Nephron (organoid): ENCODE measurements at regions not wholly inside any gene's neighbourhood (a gene's known extent, or its start where the extent isn't known, plus 50 kb on each side); places are given as distances from the start of the nearest gene placed in this dataset.

Experiments used
- H3K27ac Mint-ChIP-seq, 3 experiments: 2 replicates each; pipeline ENCODE4 v1.8.0; 2020; ENCODE audit warnings: mixed read lengths in 3 of 3, mild to moderate bottlenecking in 2 of 3, moderate library complexity in 1 of 3
- H3K27me3 Mint-ChIP-seq: 2 replicates; pipeline ENCODE4 v1.8.0; 2021; ENCODE audit warnings: low read depth, mild to moderate bottlenecking, moderate library complexity, mixed read lengths
- H3K36me3 Mint-ChIP-seq: 2 replicates; pipeline ENCODE4 v1.8.0; 2020; ENCODE audit warnings: low read depth, mixed read lengths
- H3K4me1 Mint-ChIP-seq: 2 replicates; pipeline ENCODE4 v1.8.0; 2020; ENCODE audit warnings: mixed read lengths
- H3K4me3 Mint-ChIP-seq, 3 experiments: 2 replicates each; pipeline ENCODE4 v1.8.0; 2020; ENCODE audit warnings: mild to moderate bottlenecking in 3 of 3, mixed read lengths in 3 of 3, moderate library complexity in 2 of 3
- H3K9me3 Mint-ChIP-seq: 2 replicates; pipeline ENCODE4 v1.8.0; 2020; ENCODE audit warnings: mixed read lengths
- TF ChIP-seq, protein P1 (sequence below), 3 experiments: fragments of 200-600 bp; sonication (generic); IDR thresholded peaks; one replicate each; pipeline ENCODE4 v1.5.0; 2021; ENCODE audit warnings: antibody characterized with exemption in 3 of 3; ENCODE audit not compliant: unreplicated experiment in 3 of 3

DNA sequence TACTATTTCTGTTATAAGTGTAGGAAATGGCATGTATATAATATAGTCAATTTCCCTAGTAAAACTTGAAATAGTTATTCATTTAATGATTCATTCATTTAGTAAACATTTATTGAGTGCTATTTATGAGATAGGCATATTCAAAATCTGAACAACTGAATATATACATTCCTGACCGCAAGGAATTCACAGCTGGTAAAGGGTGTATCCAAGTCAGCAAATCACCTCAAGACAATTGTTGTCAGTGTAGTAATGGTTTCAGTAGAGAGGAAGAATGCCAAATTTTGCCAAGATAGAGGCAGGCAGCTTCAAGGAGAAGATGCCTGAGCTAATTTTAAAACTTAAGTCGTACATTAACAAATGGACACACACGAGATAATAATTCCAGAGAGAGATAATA, 89.8 kb upstream of the CHST9 start:
- H3K4me1 Mint-ChIP-seq, result no peaks in the 10 kb centered on the region
- H3K36me3 Mint-ChIP-seq, result no peaks in the 10 kb centered on the region
- H3K9me3 Mint-ChIP-seq, result peaks cover 6% of the 10 kb centered on the region
- H3K4me3 Mint-ChIP-seq, result no peak overlapping the region
- TF ChIP-seq, protein P1, sequence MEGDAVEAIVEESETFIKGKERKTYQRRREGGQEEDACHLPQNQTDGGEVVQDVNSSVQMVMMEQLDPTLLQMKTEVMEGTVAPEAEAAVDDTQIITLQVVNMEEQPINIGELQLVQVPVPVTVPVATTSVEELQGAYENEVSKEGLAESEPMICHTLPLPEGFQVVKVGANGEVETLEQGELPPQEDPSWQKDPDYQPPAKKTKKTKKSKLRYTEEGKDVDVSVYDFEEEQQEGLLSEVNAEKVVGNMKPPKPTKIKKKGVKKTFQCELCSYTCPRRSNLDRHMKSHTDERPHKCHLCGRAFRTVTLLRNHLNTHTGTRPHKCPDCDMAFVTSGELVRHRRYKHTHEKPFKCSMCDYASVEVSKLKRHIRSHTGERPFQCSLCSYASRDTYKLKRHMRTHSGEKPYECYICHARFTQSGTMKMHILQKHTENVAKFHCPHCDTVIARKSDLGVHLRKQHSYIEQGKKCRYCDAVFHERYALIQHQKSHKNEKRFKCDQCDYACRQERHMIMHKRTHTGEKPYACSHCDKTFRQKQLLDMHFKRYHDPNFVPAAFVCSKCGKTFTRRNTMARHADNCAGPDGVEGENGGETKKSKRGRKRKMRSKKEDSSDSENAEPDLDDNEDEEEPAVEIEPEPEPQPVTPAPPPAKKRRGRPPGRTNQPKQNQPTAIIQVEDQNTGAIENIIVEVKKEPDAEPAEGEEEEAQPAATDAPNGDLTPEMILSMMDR (IDR thresholded peaks at IDR 0.05; ENCODE audit: unreplicated experiment in 3 of 3), result no peak
- no peaks in the 10 kb centered on the region for H3K27me3 Mint-ChIP-seq
- no peak overlapping the region for H3K27ac Mint-ChIP-seq

DNA sequence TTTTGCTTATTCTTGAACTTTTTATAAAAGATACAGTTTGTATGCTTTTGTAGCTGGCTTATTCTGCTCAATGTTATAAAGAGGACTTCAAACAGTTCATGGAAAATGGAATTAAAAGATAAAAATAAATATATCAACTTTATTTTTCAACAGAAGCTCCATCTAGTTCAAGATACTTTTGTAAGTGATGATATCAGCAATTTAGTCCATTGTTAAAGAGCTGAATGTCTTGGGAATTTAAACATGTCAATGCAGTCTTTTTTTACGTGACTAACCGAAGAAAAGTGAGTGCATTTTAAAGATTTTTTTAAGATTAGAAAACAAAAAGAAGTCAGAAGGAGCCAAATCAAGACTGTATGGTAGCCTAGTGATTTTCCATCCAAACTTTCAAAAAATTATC, 85.4 kb upstream of the CHST9 start:
- H3K9me3 Mint-ChIP-seq, result peaks cover 3% of the 10 kb centered on the region

DNA sequence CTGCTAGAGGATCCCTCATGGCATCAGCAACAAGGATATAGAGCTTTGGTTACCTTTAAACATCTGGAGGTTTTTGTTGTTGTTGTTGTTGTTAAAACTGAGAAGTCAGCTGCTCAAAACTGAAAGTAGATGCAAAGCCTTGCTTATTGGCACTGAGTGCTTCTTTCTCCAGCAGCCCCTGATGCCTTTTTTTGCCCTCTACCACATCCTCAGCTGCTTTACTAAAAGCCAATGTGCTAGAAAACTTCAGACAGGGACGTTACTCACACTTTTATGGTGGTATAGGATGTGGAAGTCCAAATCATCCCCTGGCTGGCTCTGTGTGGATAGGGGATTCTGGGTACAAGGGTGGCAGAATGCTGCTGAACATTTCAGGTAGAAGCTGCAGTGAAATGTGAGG, 78.3 kb upstream of the CHST9 start:
- peaks cover 8% of the 10 kb centered on the region for H3K36me3 Mint-ChIP-seq
- H3K27me3 Mint-ChIP-seq, result no peaks in the 10 kb centered on the region
- no peak overlapping the region for H3K27ac Mint-ChIP-seq
- peaks cover 33% of the 10 kb centered on the region for H3K9me3 Mint-ChIP-seq
- TF ChIP-seq, protein P1 (IDR thresholded peaks at IDR 0.05; ENCODE audit: unreplicated experiment in 3 of 3), result no peak
- no peaks in the 10 kb centered on the region for H3K4me1 Mint-ChIP-seq
- H3K4me3 Mint-ChIP-seq, result no peak overlapping the region

More for the DNA sequence above, 85.4 kb upstream of the CHST9 start:
- Mint-ChIP-seq H3K27ac (no peak overlapping the region), H3K4me1 (no peaks in the 10 kb centered on the region), H3K4me3 (no peak overlapping the region), H3K27me3 (no peaks in the 10 kb centered on the region), H3K36me3 (no peaks in the 10 kb centered on the region)
- TF ChIP-seq, protein P1 (IDR thresholded peaks at IDR 0.05; ENCODE audit: unreplicated experiment in 3 of 3), result no peak

DNA sequence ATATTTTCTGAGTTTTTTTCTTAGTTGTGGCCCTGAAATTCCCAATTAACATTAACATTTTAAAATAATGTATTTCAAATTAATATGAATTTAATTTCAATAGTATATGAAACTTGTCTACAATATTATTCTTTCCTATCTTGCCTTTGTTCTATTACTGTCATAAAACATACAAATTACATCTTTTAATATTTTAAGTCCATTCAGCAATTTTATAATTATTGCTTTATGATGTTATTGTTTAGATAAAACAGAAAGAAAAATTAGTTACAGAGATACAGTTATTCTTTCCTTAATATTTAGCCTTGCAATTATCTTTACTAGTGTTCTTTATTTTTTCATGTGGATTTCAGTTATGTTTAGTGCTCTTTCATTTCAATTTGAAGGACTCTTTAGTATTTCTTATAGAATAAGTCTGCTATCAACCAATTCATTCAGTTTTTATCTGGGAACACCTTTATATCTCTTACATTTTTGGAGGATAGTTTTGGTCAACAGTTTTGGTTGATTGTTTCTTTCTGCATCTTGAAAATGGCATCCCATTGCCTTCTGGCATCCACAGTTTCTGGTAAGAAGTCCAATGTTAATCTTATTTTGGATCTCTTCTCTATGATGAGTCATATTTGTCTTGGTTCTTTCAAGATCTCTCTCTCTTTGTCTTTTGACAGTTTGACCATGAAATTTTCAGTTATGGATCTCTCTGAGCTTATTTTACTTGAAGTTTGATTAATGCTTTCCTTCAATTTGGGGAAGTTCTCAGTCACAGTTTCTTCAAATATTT, 76.9 kb upstream of the CHST9 start:
- Mint-ChIP-seq H3K27ac (no peak overlapping the region), H3K9me3 (peaks cover 33% of the 10 kb centered on the region), H3K27me3 (no peaks in the 10 kb centered on the region), H3K4me3 (no peak overlapping the region), H3K36me3 (peaks cover 8% of the 10 kb centered on the region), H3K4me1 (no peaks in the 10 kb centered on the region)
- TF ChIP-seq, protein P1 (IDR thresholded peaks at IDR 0.05; ENCODE audit: unreplicated experiment in 3 of 3), result no peak

DNA sequence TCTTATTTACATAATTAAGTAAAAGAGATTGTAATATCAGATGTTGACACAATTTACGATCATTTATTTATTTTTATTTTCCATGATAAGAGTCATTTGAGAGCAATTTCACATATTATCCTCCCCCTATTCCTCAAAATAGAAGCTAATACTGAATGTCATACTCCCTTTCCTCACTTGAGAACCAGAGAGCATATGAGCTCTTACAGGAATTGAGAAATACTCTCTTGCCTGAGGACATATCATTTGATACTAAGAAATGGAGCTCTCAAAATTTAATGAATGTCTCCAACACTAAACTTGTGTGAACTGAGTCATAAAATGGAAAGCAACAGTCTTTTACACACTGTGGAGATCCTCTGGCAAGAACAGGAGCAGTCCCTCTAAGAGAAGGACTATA, 68.5 kb upstream of the CHST9 start:
- Mint-ChIP-seq H3K27me3 (no peaks in the 10 kb centered on the region), H3K4me3 (no peak overlapping the region), H3K36me3 (no peaks in the 10 kb centered on the region), H3K4me1 (no peaks in the 10 kb centered on the region), H3K9me3 (peaks cover under 1% of the 10 kb centered on the region), H3K27ac (no peak overlapping the region)
- TF ChIP-seq, protein P1 (IDR thresholded peaks at IDR 0.05; ENCODE audit: unreplicated experiment in 3 of 3), result no peak

DNA sequence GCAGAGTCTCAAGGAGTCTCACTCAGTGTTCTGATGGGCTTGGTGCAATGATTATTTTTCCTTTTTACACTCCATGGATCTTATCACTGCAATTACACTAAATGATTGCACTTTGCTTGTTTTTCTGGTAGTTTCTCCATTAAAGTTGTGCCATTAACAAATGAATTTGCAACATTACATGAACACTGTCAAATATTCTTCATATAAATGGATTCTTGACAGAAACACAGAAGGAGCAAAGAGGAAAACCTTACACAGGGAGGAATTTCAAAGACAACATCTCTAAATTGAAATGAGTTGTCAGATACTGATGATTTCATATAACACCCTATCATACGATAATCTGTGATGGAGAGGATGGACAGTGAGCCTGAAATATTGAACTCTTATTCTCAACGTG, 65.4 kb upstream of the CHST9 start:
- H3K9me3 Mint-ChIP-seq, result no peaks in the 10 kb centered on the region
- TF ChIP-seq, protein P1 (IDR thresholded peaks at IDR 0.05; ENCODE audit: unreplicated experiment in 3 of 3), result no peak
- no peak overlapping the region for H3K27ac Mint-ChIP-seq
- no peaks in the 10 kb centered on the region for H3K4me1 Mint-ChIP-seq
- H3K36me3 Mint-ChIP-seq, result no peaks in the 10 kb centered on the region
- H3K27me3 Mint-ChIP-seq, result no peaks in the 10 kb centered on the region
- no peak overlapping the region for H3K4me3 Mint-ChIP-seq
